K562 (cell line): ENCODE measurements at regions not wholly inside any gene's neighbourhood (a gene's known extent, or its start where the extent isn't known, plus 50 kb on each side); places are given as distances from the start of the nearest gene placed in this dataset.

Experiments
- ATAC-seq: fragments of 200-7000 bp; cut with Tn5 transposase; 3 replicates; pipeline ENCODE4 v1.9.1; 2020; ENCODE audit warnings: moderate library complexity
- BruUV-seq: library from RNA; stranded (reverse); fragments of 400-500 nt; replicated peaks from 2 replicates; lab custom pipeline; 2021; lab: Mats Ljungman, UMichigan
- CTCF ChIA-PET: fragments of 300-600 bp; formaldehyde crosslinking; extraction: SDS; loops from one replicate; lab custom pipeline; 2021; ENCODE audit warnings: low intra/inter-chr PET ratio; lab: Yijun Ruan, JAX
- POLR2A ChIA-PET: fragments of 300-600, 350-650 bp; sonication (Branson Sonifier 250); formaldehyde crosslinking; extraction: SDS; loops from one replicate; lab custom pipeline; 2021; ENCODE audit warnings: antibody characterized with exemption, inconsistent platforms; lab: Yijun Ruan, JAX
- DNase-seq, 4 experiments: peaks; one replicate each; pipeline versions ENCODE4 v3.0.0 to v3.0.0-alpha.2; 2011 to 2018; ENCODE audit warnings: low spot score in 3 of 4, mixed read lengths in 3 of 4; ENCODE audit errors: extremely low read depth in 1 of 4
- FAIRE-seq: peaks from 2 replicates; lab custom pipeline; 2011; peaks lifted over from hg19 to GRCh38; lab: Jason Lieb, UNC
- H2AFZ ChIP-seq: 2 replicates; pipeline ENCODE4 v1.6.0; 2011; ENCODE audit warnings: low read depth, low read length, control low read depth, inconsistent platforms
- H3K27ac ChIP-seq: fragments of 200-600 bp; 3 replicates; pipeline ENCODE4 v1.8.0; 2011; ENCODE audit warnings: low read depth, mild to moderate bottlenecking, control low read depth, inconsistent platforms, low read length, moderate library complexity, mixed read lengths; ENCODE audit errors: extremely low read depth
- H3K27me3 ChIP-seq, 2 experiments: fragments of 300-600 bp in 1 of 2; 2 replicates in 1 of 2; 3 replicates in 1 of 2; pipeline versions ENCODE4 v1.6.0 to v1.8.0; 2011; ENCODE audit warnings: inconsistent platforms in 2 of 2, low read length in 2 of 2, mild to moderate bottlenecking in 1 of 2, mixed read lengths in 1 of 2, moderate library complexity in 1 of 2; ENCODE audit not compliant: control insufficient read depth in 2 of 2, insufficient read depth in 2 of 2
- H3K36me3 ChIP-seq: fragments of 300-600 bp; 3 replicates; pipeline ENCODE4 v1.8.0; 2011; ENCODE audit warnings: mild to moderate bottlenecking, low read length, inconsistent platforms; ENCODE audit not compliant: control insufficient read depth, insufficient read depth
- H3K4me1 ChIP-seq, 2 experiments: fragments of 200-600 bp in 1 of 2; replicated peaks in 1 of 2; 2 replicates in 1 of 2; 3 replicates in 1 of 2; pipeline versions ENCODE4 v1.5.1 to v1.8.0; 2011; ENCODE audit warnings: inconsistent platforms in 2 of 2, low read length in 2 of 2, mild to moderate bottlenecking in 1 of 2, mixed read lengths in 1 of 2, moderate library complexity in 1 of 2; ENCODE audit not compliant: control insufficient read depth in 2 of 2, insufficient read depth in 2 of 2
- H3K4me2 ChIP-seq: 2 replicates; pipeline ENCODE4 v1.6.1; 2011; ENCODE audit warnings: low read length, control low read depth, inconsistent platforms, mixed read lengths; ENCODE audit not compliant: insufficient read depth
- H3K4me3 ChIP-seq: fragments of 200-600 bp; sonication (generic), shearing (Covaris generic); 2 replicates; pipeline ENCODE4 v1.5.1; 2016; ENCODE audit warnings: control low read depth, inconsistent platforms
- H3K79me2 ChIP-seq: fragments of 200-600 bp; 3 replicates; pipeline ENCODE4 v1.8.0; 2011; ENCODE audit warnings: low read length, inconsistent platforms; ENCODE audit not compliant: control insufficient read depth, insufficient read depth
- H3K9ac ChIP-seq, 2 experiments: 2 replicates each; pipeline versions ENCODE4 v1.6.0 to v1.6.1; 2011; ENCODE audit warnings: low read depth in 2 of 2, low read length in 2 of 2, control low read depth in 1 of 2, inconsistent platforms in 1 of 2, mild to moderate bottlenecking in 1 of 2, mixed read lengths in 1 of 2; ENCODE audit not compliant: insufficient read depth in 1 of 2
- H3K9me1 ChIP-seq: one replicate; pipeline ENCODE4 v1.6.0; 2011; ENCODE audit warnings: inconsistent platforms, mild to moderate bottlenecking, low read length, moderate library complexity; ENCODE audit not compliant: control insufficient read depth, insufficient read depth
- H3K9me3 ChIP-seq: replicated peaks from 2 replicates; pipeline ENCODE4 v1.5.1; 2011; ENCODE audit warnings: low read depth, low read length, inconsistent platforms; ENCODE audit not compliant: control insufficient read depth, insufficient read depth
- H4K20me1 ChIP-seq: replicated peaks from 2 replicates; pipeline ENCODE4 v1.6.1; 2011; ENCODE audit warnings: low read length, inconsistent platforms, mixed read lengths; ENCODE audit not compliant: control insufficient read depth, insufficient read depth
- ARID2 ChIP-seq: fragments of 450-650 bp; IDR thresholded peaks from 2 replicates; pipeline ENCODE4 v1.6.1; 2017; ENCODE audit warnings: antibody characterized with exemption, mild to moderate bottlenecking
- BRCA1 ChIP-seq, 2 experiments: fragments of 450-650 bp in 1 of 2; sonication (generic) in 1 of 2; formaldehyde crosslinking in 1 of 2; IDR thresholded peaks; 2 replicates each; pipeline versions ENCODE4 v1.5.0 to v1.6.1; 2017 to 2020; ENCODE audit warnings: mild to moderate bottlenecking in 1 of 2, missing genetic modification reagents in 1 of 2
- CXXC5 ChIP-seq: fragments of 250-450 bp; sonication (Bioruptor Pico); IDR thresholded peaks from 2 replicates; pipeline ENCODE4 v1.8.0; 2022; ENCODE audit warnings: inconsistent platforms, mild to moderate bottlenecking, moderate library complexity
- KAT7 ChIP-seq: sonication (generic); formaldehyde crosslinking; IDR thresholded peaks from 2 replicates; pipeline ENCODE4 v1.8.0; 2022; ENCODE audit warnings: missing genetic modification reagents, mild to moderate bottlenecking, borderline replicate concordance
- KLF13 ChIP-seq: fragments of 450-650 bp; IDR thresholded peaks from 2 replicates; pipeline ENCODE4 v1.6.1; 2016; ENCODE audit warnings: missing genetic modification characterization, low read depth, mild to moderate bottlenecking, missing compliant biosample characterization, moderate library complexity, borderline replicate concordance
- LEF1 ChIP-seq: fragments of 450-650 bp; IDR thresholded peaks from 2 replicates; pipeline ENCODE4 v1.6.1; 2016; ENCODE audit warnings: mild to moderate bottlenecking
- RAD51 ChIP-seq: fragments of 450-650 bp; IDR thresholded peaks from 2 replicates; pipeline ENCODE4 v1.7.1; 2016; ENCODE audit warnings: low read depth, mild to moderate bottlenecking, borderline replicate concordance
- SMARCA4 ChIP-seq: fragments of 450-650 bp; IDR thresholded peaks from 2 replicates; pipeline ENCODE4 v1.6.1; 2016
- TAF15 ChIP-seq: fragments of 200-400 bp; formaldehyde crosslinking; IDR thresholded peaks from 2 replicates; pipeline ENCODE4 v1.6.1; 2017; ENCODE audit warnings: mild to moderate bottlenecking, low read depth, low read length, moderate library complexity
- TGIF2 ChIP-seq: sonication (generic); formaldehyde crosslinking; IDR thresholded peaks from 2 replicates; pipeline ENCODE4 v1.8.1; 2022; ENCODE audit warnings: mild to moderate bottlenecking, missing genetic modification reagents, moderate library complexity
- ZFP36 ChIP-seq: fragments of 150-350 bp; IDR thresholded peaks from 2 replicates; pipeline ENCODE4 v1.6.1; 2018; ENCODE audit warnings: low read length, low read depth; ENCODE audit not compliant: partially characterized antibody
- ZNF445 ChIP-seq: fragments of 250-450 bp; sonication (Bioruptor Pico); IDR thresholded peaks from 2 replicates; pipeline ENCODE4 v1.4.0; 2020; ENCODE audit warnings: low read depth, mild to moderate bottlenecking, moderate library complexity
- ZNF507 ChIP-seq: conservative IDR thresholded peaks from 2 replicates; pipeline ENCODE4 v1.6.1; 2017; ENCODE audit warnings: missing genetic modification characterization, missing compliant biosample characterization
- ZZZ3 ChIP-seq: fragments of 450-650 bp; IDR thresholded peaks from 2 replicates; pipeline ENCODE4 v1.6.1; 2016; ENCODE audit warnings: antibody characterized with exemption, mild to moderate bottlenecking, moderate library complexity
- WGBS: fragments of 100-300 bp; shearing (Covaris generic); methylation state at CpG from one replicate; pipeline ENCODE4 v1.1.6; 2016; ENCODE audit warnings: low coverage, mixed read lengths; ENCODE audit not compliant: insufficient coverage; ENCODE audit errors: missing lambda C conversion rate; 5-methylcytosine and 5-hydroxymethylcytosine counted together
- in situ Hi-C: fragments of 300-500 bp; cut with MboI; formaldehyde crosslinking; loops from 4 replicates; pipeline ENCODE4 v1.15.0; 2018; ENCODE audit warnings: inconsistent platforms, mixed read lengths
- intact Hi-C: fragments of 100-400 bp; cut with micrococcal nuclease; formaldehyde crosslinking; loops from 2 replicates; pipeline ENCODE4 v1.14.2; 2022

DNA sequence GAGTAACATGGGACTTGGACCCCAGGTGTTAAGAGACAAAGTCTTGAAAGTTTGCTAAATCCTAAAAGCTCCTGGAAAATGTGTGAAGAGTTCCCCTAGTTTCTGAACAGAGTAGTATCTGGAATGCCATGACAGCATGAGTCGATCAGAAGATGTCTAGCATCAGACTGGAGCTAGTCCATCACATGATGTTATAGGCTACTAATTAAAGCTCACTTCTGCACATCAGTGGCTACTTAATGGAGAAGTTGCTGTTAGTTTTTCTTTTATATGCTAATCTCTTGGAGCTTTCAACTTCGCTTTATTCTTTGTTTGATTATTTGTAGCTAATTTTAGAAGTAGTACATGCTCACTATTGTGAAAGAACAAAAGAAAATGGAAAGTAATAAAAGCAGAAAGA, 471.3 kb upstream of the KLF4 start (continued):
- TF ChIP-seq LEF1 (no peak), SMARCA4 (no peak), ZNF507 (tag) (no peak), TAF15 (no peak)

DNA sequence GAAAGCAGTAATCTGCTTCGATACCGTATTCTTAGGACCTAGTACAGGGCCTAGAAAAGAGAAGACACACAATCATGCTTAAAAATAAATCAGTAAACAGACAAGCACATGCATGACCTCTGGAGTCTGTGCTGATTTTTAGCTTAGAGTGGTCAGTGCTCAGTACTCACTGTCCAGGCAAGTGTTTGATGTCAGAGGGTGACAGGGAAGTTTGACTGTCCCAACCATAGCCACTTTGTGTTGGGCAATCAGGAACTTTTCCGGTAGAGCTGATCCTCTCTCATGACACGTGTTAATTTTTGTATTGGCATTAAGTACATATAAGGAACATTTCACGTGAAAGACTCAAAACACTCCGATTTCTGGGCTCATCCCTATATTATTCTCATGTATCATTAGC, 464.7 kb upstream of the KLF4 start:
- WGBS: 0% methylated on average over 6 of the region's 6 CpGs

More for the DNA sequence above, 464.7 kb upstream of the KLF4 start:
- Histone ChIP-seq H3K4me3 (no peak overlapping the region), H3K27ac (no peak overlapping the region), H2AFZ (no peak overlapping the region), H3K36me3 (no peaks in the 10 kb centered on the region), H4K20me1 (no peaks in the 10 kb centered on the region), H3K9ac (no peak overlapping the region), H3K27me3 (peaks cover 0 to 4% of the 10 kb centered on the region in 2 experiments; a peak in 2 of 5 replicates), H3K79me2 (no peaks in the 10 kb centered on the region), H3K4me1 (no peaks in the 10 kb centered on the region), H3K9me3 (no peaks in the 10 kb centered on the region; the same call in 1 of the 2 replicates), H3K9me1 (no peaks in the 10 kb centered on the region), H3K4me2 (no peak overlapping the region)
- DNase-seq (no peak), FAIRE-seq (no peak), ATAC-seq (no peak)
- BruUV-seq: no TSS peak
- intact Hi-C loops: no loop called here
- TF ChIP-seq BRCA1 (IDR thresholded peaks at IDR 0.05) (no peak), BRCA1 (CRISPR knock-in tag; IDR thresholded peaks at IDR 0.05) (no peak), ARID2 (no peak), RAD51 (no peak), ZFP36 (no peak), TGIF2 (no peak), ZZZ3 (no peak), ZNF445 (CRISPR knock-in tag) (no peak), KLF13 (tag) (no peak), CXXC5 (CRISPR knock-in tag) (no peak), KAT7 (CRISPR knock-in tag) (no peak)
- POLR2A ChIA-PET: interaction anchor here (0.9 kb wide), 1 partner anchor 15 kb away, joined by 3 read pairs; no protein-coding TSS in a partner anchor
- in situ Hi-C loops: no loop called here
- CTCF ChIA-PET: no interaction called here
